ENCODE measurements at regions not wholly inside any gene's neighbourhood (a gene's known extent, or its start where the extent isn't known, plus 50 kb on each side); places are given as distances from the start of the nearest gene placed in this dataset.
A peak's percentile ranks its signal among the peaks of the same experiment; 100 is the strongest.

- POLR2A ChIA-PET = no interaction called here
- peaks cover 0 to 6% (median 0%) of the 10 kb centered on the region in 9 donors for H3K9me3 Mint-ChIP-seq
Measured at GRCh38 chr1:112242470-112242869, 153.5 kb upstream of the CTTNBP2NL start.

GRCh38 chr1:112244131-112244530 is 151.9 kb upstream of the CTTNBP2NL start:
- H3K4me1 Mint-ChIP-seq = no peaks in the 10 kb centered on the region
- no peaks in the 10 kb centered on the region for H3K36me3 Mint-ChIP-seq
- H3K27me3 Mint-ChIP-seq = peaks cover 10 to 41% (median 19%) of the 10 kb centered on the region in 5 donors
- no peak for ATAC-seq
- POLR2A ChIA-PET = no interaction called here
- no peaks in the 10 kb centered on the region for H3K9me3 Mint-ChIP-seq
- DNase-seq = no peak
- no peak overlapping the region for H3K27ac Mint-ChIP-seq
- no peak overlapping the region for H3K4me3 Mint-ChIP-seq

More at GRCh38 chr1:112242470-112242869, 153.5 kb upstream of the CTTNBP2NL start:
- Mint-ChIP-seq H3K4me3 (no peak overlapping the region), H3K36me3 (peaks cover 0 to 6% (median 0%) of the 10 kb centered on the region in 3 donors), H3K27ac (peak overlapping the region in 1 of 10 donors; percentile 63), H3K27me3 (peaks cover 15 to 48% (median 25%) of the 10 kb centered on the region in 5 donors), H3K4me1 (no peaks in the 10 kb centered on the region)
- no peak for ATAC-seq
- no peak for DNase-seq

- no peak for ATAC-seq
- H3K4me3 Mint-ChIP-seq = no peak overlapping the region
- no peaks in the 10 kb centered on the region for H3K36me3 Mint-ChIP-seq
Measured at GRCh38 chr1:112245114-112245513, 150.9 kb upstream of the CTTNBP2NL start.

GRCh38 chr1:112247036-112247597 is 148.9 kb upstream of the CTTNBP2NL start:
- no peaks in the 10 kb centered on the region for H3K9me3 Mint-ChIP-seq
- no peak for ATAC-seq
- no peak for DNase-seq
- H3K4me3 Mint-ChIP-seq = no peak overlapping the region
- H3K36me3 Mint-ChIP-seq = no peaks in the 10 kb centered on the region
- no peak overlapping the region for H3K27ac Mint-ChIP-seq
- peaks cover 5 to 40% (median 19%) of the 10 kb centered on the region in 5 donors for H3K27me3 Mint-ChIP-seq
- POLR2A ChIA-PET = no interaction called here
- no peaks in the 10 kb centered on the region for H3K4me1 Mint-ChIP-seq

More at GRCh38 chr1:112245114-112245513, 150.9 kb upstream of the CTTNBP2NL start:
- H3K27ac Mint-ChIP-seq = no peak overlapping the region
- DNase-seq = no peak
- POLR2A ChIA-PET = no interaction called here
- H3K9me3 Mint-ChIP-seq = no peaks in the 10 kb centered on the region
- no peaks in the 10 kb centered on the region for H3K4me1 Mint-ChIP-seq
- peaks cover 9 to 40% (median 18%) of the 10 kb centered on the region in 5 donors for H3K27me3 Mint-ChIP-seq

GRCh38 chr1:112247961-112248360 is 148.1 kb upstream of the CTTNBP2NL start:
- H3K27ac Mint-ChIP-seq = no peak overlapping the region
- no peaks in the 10 kb centered on the region for H3K36me3 Mint-ChIP-seq
- POLR2A ChIA-PET = no interaction called here
- H3K27me3 Mint-ChIP-seq = peaks cover 4 to 46% (median 20%) of the 10 kb centered on the region in 5 donors
- H3K9me3 Mint-ChIP-seq = no peaks in the 10 kb centered on the region
- no peak overlapping the region for H3K4me3 Mint-ChIP-seq
- H3K4me1 Mint-ChIP-seq = no peaks in the 10 kb centered on the region
- ATAC-seq (no peak), DNase-seq (no peak)

- no peak for DNase-seq
- ATAC-seq = no peak
- Mint-ChIP-seq H3K27me3 (peaks cover 6 to 47% (median 28%) of the 10 kb centered on the region in 5 donors), H3K9me3 (no peaks in the 10 kb centered on the region), H3K27ac (no peak overlapping the region), H3K36me3 (no peaks in the 10 kb centered on the region), H3K4me3 (no peak overlapping the region), H3K4me1 (no peaks in the 10 kb centered on the region)
- POLR2A ChIA-PET = no interaction called here
Measured at GRCh38 chr1:112250892-112251291, 145.1 kb upstream of the CTTNBP2NL start.

- Mint-ChIP-seq H3K36me3 (no peaks in the 10 kb centered on the region), H3K4me1 (no peaks in the 10 kb centered on the region), H3K27ac (peak overlapping the region in 1 of 10 donors; percentile 19), H3K9me3 (no peaks in the 10 kb centered on the region), H3K27me3 (peaks cover 7 to 51% (median 30%) of the 10 kb centered on the region in 5 donors), H3K4me3 (no peak overlapping the region)
- no peak for DNase-seq
- POLR2A ChIA-PET = no interaction called here
- no peak for ATAC-seq
Measured at GRCh38 chr1:112251766-112252506, 144.1 kb upstream of the CTTNBP2NL start.

GRCh38 chr1:112253366-112253765 is 142.6 kb upstream of the CTTNBP2NL start:
- no peak for DNase-seq
- no peaks in the 10 kb centered on the region for H3K4me1 Mint-ChIP-seq
- H3K27me3 Mint-ChIP-seq = peaks cover 8 to 54% (median 35%) of the 10 kb centered on the region in 5 donors
- POLR2A ChIA-PET = no interaction called here
- no peaks in the 10 kb centered on the region for H3K36me3 Mint-ChIP-seq
- ATAC-seq = no peak
- no peaks in the 10 kb centered on the region for H3K9me3 Mint-ChIP-seq
- no peak overlapping the region for H3K27ac Mint-ChIP-seq
- H3K4me3 Mint-ChIP-seq = no peak overlapping the region

- H3K27ac Mint-ChIP-seq = no peak overlapping the region
- H3K27me3 Mint-ChIP-seq = peaks cover 10 to 52% (median 26%) of the 10 kb centered on the region in 5 donors
- H3K9me3 Mint-ChIP-seq = no peaks in the 10 kb centered on the region
- H3K4me1 Mint-ChIP-seq = no peaks in the 10 kb centered on the region
- ATAC-seq = no peak
- no peak overlapping the region for H3K4me3 Mint-ChIP-seq
- no peak for DNase-seq
- POLR2A ChIA-PET = no interaction called here
- H3K36me3 Mint-ChIP-seq = no peaks in the 10 kb centered on the region
Measured at GRCh38 chr1:112255080-112255479, 140.9 kb upstream of the CTTNBP2NL start.

GRCh38 chr1:112256411-112256810 is 139.6 kb upstream of the CTTNBP2NL start:
- H3K9me3 Mint-ChIP-seq = no peaks in the 10 kb centered on the region
- DNase-seq = no peak
- no peak for ATAC-seq
- H3K36me3 Mint-ChIP-seq = no peaks in the 10 kb centered on the region
- no peak overlapping the region for H3K27ac Mint-ChIP-seq
- H3K4me1 Mint-ChIP-seq = no peaks in the 10 kb centered on the region
- POLR2A ChIA-PET = no interaction called here
- no peak overlapping the region for H3K4me3 Mint-ChIP-seq
- peaks cover 12 to 50% (median 25%) of the 10 kb centered on the region in 5 donors for H3K27me3 Mint-ChIP-seq

GRCh38 chr1:112257043-112257835 is 138.8 kb upstream of the CTTNBP2NL start:
- DNase-seq (no peak), ATAC-seq (no peak)
- POLR2A ChIA-PET = no interaction called here
- Mint-ChIP-seq H3K27ac (no peak overlapping the region), H3K36me3 (no peaks in the 10 kb centered on the region), H3K4me3 (no peak overlapping the region), H3K27me3 (peaks cover 12 to 44% (median 21%) of the 10 kb centered on the region in 5 donors), H3K4me1 (no peaks in the 10 kb centered on the region), H3K9me3 (no peaks in the 10 kb centered on the region)

GRCh38 chr1:112260699-112261098 is 135.3 kb upstream of the CTTNBP2NL start:
- Mint-ChIP-seq H3K36me3 (no peaks in the 10 kb centered on the region), H3K9me3 (no peaks in the 10 kb centered on the region), H3K27me3 (peaks cover 10 to 37% (median 16%) of the 10 kb centered on the region in 5 donors), H3K4me1 (peaks cover 0 to 2% (median 0%) of the 10 kb centered on the region in 4 donors), H3K27ac (no peak overlapping the region), H3K4me3 (no peak overlapping the region)
- DNase-seq (no peak), ATAC-seq (no peak)
- POLR2A ChIA-PET = no interaction called here

- POLR2A ChIA-PET = no interaction called here
Measured at GRCh38 chr1:112262316-112262715, 133.7 kb upstream of the CTTNBP2NL start.

More at GRCh38 chr1:112262316-112262715, 133.7 kb upstream of the CTTNBP2NL start:
- no peaks in the 10 kb centered on the region for H3K9me3 Mint-ChIP-seq
- H3K4me3 Mint-ChIP-seq = no peak overlapping the region
- no peaks in the 10 kb centered on the region for H3K36me3 Mint-ChIP-seq
- ATAC-seq (no peak), DNase-seq (no peak)
- peaks cover 0 to 2% (median 0%) of the 10 kb centered on the region in 4 donors for H3K4me1 Mint-ChIP-seq
- H3K27ac Mint-ChIP-seq = no peak overlapping the region
- peaks cover 5 to 31% (median 11%) of the 10 kb centered on the region in 5 donors for H3K27me3 Mint-ChIP-seq

Measured in naive thymus-derived CD8-positive, alpha-beta T cell (primary cell).